NCI-H748 treated with DMSO at 0.1 percent for 48 hours (cell line): ENCODE measurements at regions not wholly inside any gene's neighbourhood (a gene's known extent, or its start where the extent isn't known, plus 50 kb on each side); places are given as distances from the start of the nearest gene placed in this dataset.
"Not testable (repeated sequence)": the region's sequence is repeated elsewhere in the genome, so short reads cannot be mapped to it uniquely, and the experiment has no call there.

ENCODE experiments used
- DNase-seq: peaks from one replicate; lab custom pipeline; 2025; lab: John Stamatoyannopoulos, UW

DNA sequence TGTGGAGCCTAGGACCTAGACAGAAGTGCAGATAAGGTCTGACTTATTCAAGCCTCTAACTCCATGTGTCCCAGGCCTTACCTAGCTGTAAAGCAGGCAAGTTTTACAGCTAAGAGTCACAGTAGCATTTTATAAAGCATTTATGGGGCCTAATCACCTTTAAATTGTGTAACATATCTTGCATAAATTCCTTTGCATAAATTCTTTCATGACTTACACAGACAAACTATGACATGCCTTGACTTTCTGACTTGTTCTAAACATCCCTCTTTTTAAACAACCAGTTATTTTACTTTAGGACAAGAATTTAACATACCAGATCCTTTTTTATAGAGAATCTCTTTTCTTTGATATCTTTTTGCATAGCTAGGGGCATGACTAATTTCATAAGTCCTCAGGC lies 1257.8 kb upstream of the NRXN1 start:
- no peak for DNase-seq

DNA sequence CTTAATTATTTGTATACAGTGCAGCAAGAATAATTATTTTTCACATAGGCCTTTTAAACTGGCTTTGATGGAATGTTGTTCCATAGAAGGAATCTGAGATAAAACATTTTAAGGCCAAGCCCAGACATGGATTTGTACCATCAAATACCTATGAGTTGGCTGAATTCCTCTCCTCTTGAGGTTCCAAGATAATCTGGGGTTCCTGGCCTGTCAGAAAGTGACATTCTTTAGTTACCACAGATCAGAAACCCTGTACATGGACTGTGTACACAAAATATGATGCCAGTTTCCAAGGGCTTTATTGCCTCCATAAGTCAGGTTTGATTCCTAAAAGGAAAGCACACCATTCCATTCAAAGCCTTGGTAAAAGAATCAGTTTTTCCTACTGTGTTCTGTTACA lies 1256.7 kb upstream of the NRXN1 start:
- DNase-seq = no peak

DNA sequence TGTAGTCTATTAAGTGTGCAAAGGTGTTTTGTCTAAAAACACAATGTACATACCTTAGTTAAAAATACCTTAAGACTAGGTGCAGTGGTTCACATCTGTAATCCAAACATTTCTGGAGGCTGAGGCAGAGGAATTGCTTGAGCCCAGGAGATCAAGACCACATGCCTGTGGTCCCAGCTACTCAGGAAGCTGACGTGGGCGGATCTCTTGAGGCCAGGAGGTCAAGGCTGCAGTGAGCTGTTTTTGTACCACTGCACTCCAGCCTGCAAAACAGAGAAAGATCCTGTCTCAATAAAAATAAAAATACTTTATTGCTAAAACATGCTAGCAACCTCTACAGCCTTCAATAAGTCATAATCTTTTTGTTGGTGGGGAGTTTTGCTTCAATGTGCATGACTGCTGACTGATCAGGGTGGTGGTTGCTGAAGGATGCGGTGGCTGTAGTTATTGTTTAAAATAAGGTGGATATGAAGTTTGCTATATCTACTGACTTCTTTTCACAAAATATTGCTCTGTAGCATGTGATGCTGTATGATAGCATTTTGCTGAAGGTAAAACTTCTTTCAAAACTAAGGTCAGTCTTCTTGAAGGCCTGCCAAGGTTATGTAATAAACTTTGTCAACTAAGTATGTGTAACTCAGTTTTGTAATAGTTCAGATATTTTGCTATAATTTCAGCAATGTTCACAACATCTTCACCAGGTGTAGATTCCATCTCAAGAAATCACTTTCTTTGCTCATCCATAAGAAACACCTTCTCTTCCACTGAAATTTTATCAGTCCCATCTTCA lies 1238.0 kb upstream of the NRXN1 start:
- DNase-seq = no peak

DNA sequence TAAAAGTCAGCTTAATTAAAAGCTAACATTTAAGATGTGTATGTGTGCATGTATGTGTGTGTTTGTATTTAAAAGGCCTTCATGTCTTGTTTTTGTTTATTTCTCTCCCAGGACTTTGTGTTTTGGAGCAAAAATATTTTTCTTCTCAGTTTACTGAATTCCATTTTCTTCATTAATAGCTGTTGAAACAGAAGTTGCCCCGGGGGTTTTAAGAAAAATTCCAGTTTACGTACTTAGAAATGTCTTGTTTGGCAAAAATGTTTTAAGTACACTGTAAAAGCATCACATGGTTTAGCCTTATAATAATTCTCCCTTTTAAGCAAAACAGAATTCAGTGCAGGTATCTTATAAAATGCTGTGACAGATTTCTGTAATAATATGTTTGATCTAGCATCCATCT lies 1233.0 kb upstream of the NRXN1 start:
- no peak for DNase-seq

DNA sequence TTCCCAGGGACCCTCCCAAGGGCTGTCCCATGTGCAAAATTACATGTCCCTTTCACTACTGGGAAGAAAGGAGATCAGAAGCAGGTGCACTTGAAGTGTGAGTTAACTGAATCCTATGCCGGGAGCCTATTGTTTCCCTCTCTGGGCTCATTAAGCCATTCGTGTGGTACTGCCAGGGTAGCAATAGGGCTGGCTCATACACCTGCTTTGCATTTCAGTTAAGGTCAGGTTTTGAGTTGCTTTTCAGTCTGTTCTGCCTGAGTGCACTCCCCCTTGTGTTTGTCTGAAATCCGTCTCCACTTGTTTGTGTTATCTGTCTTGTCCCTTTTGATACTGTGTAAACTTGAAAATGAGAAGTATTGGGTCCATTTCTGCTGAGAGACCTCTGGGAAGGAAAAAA lies 1232.6 kb upstream of the NRXN1 start:
- DNase-seq = peak; percentile 69

DNA sequence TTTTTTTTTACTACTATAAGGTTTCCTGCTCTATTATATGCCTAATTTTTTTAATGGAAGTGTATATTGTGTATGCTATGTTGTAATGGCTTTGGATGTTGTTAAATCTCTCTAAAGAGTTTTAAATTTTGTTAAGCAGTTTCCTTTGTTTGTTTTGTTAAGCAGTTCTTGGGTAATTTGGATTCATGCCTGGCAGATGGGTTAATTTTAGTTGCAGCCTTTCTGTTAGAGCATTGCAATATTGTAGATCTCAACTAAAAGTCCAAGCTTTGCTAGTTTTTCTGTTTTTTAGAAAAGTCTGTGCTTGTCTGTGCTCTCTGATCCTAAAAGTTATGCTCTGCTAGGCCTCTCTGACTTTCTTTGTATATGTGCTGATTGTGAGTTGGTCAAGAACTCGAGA lies 1229.0 kb upstream of the NRXN1 start:
- peak; percentile 14 for DNase-seq

DNA sequence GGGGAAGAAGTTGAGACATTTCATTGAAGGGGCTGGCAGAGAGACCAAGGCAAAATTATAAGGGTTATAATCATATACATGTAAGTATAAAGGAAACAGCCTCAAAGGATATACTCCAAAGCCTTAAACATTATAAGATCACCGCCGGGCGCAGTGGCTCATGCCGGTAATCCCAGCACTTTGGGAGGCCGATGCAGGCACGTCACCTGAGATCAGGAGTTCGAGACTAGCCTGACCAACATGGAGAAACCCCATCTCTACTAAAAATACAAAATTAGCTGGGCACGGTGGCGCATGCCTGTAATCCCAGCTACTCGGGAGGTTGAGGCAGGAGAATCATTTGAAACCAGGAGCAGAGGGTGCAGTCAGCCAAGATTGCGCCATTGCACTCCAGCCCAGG lies 1227.0 kb upstream of the NRXN1 start:
- DNase-seq = not testable (repeated sequence)

DNA sequence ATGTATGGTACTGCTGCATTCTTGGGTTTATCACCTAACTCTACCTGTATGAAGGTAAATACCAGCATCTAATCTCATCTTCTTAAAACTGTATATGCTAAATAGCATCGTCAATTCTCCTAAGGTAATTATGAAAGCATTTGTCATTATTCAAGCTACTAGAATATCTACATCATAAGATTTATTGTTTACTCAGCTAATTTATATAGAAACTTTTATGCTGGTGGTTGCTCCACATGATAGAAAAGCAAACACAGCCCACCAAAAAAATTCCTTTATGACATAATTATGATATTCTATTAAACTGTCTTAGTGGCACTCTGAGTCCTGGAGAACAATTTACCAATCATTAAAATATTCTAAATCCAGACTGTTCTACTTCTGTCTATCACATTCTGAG lies 1226.1 kb upstream of the NRXN1 start:
- DNase-seq = no peak

DNA sequence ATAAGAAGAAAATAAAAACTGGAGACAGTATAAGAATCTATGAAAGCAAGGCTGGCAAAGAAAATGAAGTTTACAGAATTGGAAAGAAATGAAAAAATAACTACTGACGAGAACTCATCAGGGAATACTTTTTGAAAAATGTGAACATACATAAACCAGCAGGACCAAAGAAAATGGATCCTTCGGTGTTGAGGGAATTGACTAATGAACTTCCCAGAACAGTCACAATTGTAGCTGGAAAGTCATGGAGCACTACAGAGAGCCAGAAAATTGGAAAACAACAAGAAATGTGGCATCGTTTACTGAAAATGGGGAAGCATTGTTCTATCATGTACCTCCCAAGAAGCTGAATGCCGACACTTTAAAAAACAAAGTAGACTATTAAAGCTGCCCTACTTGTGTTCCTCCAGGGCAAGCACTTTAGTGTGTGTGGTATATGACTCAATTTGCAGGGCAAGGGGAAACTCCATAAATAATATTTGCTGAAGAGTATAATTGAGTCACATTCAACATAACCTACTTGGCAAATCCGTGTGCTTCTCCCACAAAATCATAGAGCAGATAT lies 1221.6 kb upstream of the NRXN1 start:
- no peak for DNase-seq

DNA sequence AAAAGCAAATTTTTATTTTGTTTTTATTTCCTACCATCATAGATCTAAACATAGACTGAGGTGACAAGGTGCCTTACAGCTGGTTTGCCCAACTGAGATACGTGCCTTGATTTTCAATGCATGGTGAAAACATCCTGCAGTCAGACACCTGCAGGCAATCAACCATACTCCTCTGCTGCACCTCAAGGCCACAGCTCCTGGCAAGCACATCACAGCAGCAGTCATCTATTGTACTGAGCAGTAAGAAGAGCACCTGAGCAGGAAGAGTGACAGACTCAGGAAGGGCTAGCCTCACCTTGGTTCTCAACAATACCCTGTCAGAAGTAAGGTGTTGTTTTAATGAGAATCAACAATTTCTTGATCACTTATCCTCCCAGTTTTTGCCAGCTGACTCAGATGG lies 1206.8 kb upstream of the NRXN1 start:
- no peak for DNase-seq

DNA sequence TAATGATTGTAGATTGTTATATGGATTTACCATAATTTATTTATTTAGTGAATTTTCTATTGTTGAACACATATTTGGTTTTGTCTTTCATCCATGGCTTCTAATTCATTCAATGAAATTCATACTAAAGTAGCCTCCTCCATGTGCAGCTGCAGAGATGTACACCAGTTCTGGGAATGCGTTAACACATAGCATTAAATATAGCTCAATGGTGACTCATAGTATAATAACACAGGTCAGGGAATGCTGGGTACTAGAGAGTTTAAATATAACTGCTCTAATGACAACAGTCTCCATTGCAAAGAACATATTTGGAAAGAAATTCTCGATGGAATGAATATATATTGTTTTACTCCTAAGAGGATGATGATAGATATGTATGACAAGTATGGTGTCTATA lies 1190.2 kb upstream of the NRXN1 start:
- no peak for DNase-seq

DNA sequence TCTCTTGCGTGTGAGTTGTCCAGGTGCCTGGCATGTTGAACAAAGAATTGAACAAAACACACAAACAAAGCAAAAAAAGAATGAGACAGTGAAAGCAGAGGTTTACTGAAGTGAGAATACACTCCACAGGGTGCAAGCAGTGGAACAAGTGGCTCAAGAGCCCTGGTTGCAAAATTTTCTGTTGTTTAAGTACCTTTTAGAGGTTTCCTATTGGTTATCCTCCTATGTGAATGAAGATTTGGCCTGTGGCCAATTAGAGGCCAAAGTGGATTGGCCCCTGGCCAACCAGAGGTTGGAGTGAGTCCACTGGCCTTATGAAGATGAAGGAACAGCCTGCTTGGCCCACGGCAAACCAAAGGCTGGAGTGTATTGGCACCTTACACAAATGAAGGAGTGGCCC lies 1188.5 kb upstream of the NRXN1 start:
- peak; percentile 97 for DNase-seq

DNA sequence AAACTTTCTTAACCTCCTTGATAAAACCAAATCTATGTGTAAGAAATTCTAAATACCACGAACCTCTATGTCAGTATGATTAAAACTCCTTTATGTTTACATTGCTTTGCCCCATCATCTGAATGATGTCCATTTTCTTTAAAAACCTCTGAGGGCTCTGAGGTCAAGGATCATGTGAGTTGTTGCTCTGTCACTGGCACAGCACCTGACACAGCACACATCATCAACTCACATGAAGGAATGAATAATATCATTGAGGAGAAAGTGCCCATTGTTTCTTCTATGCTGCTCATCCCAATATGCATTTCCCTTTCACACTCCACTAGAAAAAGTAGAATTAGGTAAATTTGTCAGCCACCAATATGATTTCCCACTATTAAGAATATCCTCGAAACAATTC lies 1178.7 kb upstream of the NRXN1 start:
- no peak for DNase-seq

DNA sequence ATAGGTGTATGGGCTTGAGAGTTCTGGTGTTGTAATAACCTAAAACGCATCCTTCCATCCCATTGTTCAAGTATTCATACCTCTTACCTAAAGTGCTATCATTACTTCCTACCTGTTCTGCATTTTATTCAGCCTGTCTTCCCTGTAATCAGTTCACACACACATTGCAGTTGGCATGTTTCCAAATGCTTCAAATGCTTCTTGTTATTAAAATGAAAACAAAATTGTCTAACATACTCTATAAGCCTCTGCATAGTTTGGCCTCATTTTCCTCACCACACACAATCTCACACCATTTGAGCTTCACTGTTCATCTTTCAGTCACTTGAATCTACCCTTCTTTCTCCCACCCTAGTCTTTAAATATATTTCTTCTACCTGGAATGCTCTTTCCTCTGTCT lies 1178.2 kb upstream of the NRXN1 start:
- DNase-seq = no peak

DNA sequence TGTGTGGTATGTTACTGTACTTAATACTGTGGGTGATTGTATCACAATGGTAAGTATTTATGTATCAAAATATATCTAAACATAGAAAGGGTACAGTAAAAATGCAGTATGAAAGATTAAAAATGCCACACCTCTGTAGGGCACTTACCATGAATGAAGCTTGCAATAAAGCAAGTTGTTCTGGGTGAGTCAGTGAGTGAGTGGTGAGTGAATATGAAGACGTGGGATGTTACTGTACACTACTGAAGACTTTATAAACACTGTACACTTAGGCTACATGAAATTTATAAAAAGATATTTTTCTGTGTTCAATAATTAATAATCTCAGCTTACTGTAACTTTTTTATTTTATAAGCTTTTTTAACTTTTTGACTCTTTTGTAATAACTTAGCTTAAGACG lies 1162.4 kb upstream of the NRXN1 start:
- DNase-seq = no peak

DNA sequence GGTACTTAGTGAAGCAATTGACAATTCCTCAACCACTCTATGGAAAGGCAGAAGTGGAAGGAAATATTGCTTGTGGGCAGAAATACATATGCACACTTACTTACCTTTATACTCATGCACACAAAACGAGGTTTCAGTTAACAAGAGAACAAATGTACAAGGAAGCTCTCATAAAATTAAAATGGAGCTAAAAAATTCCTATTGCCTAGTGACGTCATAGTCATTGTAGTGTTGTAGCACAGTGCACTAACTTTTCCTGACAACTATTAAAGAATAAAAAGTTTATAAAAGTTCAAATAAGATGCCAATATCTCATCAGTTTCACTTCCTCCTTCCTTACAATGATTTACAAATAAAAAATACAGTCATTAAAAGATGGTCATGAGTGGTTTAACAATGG lies 1161.9 kb upstream of the NRXN1 start:
- no peak for DNase-seq

DNA sequence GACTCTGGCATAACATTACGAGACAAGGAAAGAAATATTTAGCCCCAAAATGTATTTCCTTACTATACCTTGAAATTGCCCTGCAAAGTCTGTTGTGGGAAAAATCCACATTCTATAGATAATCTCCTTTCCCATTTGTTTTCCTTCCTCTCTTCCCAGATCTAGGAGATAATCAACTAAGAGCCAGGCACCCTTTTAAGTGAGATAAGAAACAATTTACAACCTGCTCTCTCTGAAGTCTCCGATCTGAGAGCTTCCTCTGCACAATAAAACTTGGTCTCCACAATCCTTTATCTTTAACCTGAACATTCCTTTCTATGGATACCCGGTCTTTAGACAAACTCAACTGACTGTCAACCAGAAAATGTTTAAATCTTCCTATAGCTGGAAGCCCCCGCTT lies 1160.7 kb upstream of the NRXN1 start:
- no peak for DNase-seq

DNA sequence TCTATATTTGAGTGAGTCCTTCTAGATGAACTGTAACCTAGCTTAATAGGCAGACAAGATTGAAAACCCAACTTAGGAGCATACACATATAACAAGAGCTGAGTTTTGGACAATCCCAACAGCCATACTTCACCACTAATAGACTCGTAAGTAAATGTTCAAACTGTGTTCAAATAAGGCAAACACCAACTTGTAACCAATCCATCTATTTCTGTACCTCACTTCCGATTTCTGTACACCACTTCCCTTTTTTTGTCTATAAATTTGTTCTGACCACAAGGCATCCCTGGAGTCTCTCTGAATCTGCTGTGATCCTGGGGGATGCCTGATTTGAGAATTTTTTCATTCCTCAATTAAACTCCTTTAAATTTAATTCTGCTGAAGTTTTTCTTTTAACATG lies 1149.1 kb upstream of the NRXN1 start:
- DNase-seq = no peak

DNA sequence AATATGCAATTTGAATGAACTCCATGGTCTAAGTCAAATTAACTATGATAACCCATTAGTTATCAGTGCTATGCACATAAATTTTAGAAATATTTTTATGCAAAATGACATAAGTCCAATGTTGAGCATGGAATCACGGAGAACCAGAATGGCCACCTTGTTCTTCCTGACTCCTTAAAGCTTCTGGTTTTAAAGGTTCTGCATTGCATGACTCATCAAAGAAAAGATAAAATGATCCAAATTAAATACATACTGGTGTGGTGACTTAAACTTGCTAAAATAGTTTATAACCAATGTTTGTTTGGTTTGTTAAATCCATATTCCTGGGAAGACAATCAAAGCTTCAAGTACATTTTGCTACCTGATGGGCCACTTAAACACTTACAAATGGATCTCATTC lies 1146.9 kb upstream of the NRXN1 start:
- DNase-seq = no peak

DNA sequence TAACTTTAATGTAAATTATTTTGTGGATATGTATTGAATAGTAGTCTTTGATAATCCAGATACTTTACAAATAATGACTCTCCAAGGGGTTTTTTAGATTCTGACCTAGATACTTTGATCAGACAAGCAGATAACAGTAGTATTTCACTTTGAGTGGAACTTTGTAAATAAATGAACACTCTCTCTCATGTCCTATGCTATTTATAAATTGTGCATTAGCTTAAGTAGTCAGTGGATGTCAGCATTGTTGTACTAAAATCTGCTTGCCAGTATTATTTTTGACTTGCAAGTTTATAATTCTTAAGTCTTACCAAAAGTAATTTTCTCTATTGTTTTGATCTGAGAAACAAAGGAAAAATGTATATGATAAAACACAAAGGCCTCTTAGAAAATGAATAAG lies 1113.1 kb upstream of the NRXN1 start:
- DNase-seq = no peak

DNA sequence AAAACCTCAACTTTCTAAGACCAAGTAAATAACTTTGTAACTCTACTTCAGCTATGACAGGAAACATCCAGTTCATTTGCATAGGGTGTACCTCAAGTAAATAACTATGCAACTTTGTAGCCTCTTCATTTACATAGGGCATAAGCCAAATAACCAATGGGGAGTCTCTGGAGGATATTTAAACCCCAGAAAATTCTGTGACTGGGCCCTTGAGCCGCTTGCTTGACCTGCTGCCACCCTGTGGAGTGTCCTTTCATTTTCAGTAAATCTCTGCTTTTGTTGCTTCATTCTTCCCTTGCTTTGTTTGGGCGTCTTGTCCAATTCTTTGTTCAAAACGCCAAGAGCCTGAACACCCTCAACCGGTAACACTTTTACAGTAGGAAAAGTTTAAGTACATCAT lies 1112.7 kb upstream of the NRXN1 start:
- DNase-seq = no peak

DNA sequence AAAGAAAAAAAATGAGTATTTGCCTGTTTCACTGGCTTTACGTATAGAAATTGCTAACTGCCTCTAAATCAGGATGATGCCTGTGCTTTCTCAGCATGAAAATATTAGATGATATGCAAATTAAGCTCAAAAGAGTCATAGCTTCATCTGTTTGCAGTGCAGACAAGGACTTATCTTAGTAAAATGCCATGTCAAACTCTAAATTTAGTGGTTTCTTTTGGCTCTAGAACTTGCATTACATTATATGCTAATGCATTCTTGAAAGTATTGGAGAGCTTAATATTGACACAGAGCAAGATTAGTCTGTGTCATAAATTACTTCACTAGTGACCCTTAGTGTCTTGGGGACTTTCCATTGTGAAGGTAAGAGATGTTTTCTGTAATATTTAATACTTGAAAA lies 1109.1 kb upstream of the NRXN1 start:
- DNase-seq = no peak

DNA sequence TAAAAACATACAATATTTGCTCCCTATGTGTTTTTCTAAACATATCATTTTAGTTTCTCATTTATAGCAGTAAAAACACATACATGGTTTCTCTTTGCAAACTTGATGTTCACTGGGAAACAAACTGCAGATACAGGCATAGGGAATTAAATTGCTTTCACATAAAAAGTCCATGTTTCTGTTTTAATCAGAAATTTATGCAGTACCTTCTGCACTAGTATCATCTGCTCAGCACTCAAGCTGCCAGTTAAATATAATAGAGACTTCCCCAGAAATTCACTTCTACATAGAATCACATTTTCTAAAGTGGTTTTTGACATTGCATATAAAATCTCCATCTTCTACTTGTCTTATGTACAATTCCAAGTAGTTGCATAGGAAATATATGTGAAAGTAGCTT lies 1107.3 kb upstream of the NRXN1 start:
- no peak for DNase-seq

DNA sequence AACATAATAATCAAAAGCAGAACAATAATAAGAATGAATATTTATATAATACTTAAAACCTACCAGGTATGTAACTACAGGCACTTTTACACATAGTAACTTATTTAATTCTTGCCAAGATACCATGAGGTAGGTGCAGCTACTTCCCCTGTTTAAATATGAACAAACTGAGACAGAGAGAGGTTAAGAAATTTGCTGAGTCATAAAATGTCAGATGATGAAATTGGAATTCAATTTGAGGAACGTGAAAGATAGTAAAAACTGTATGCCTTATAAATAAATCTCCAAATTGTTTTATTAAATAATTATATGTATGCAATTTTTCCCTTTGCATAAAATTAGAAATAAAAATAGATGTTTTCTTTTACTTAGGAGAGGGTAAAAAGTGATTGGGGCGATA lies 1103.3 kb upstream of the NRXN1 start:
- DNase-seq = no peak
